Hippocampal formation (tissue), 2 donors: ENCODE measurements at regions not wholly inside any gene's neighbourhood (a gene's known extent, or its start where the extent isn't known, plus 50 kb on each side); places are given as distances from the start of the nearest gene placed in this dataset.

Experiments used
- DNase-seq, 2 donors: peaks; one replicate each; lab custom pipeline; 2025; lab: John Stamatoyannopoulos, UW

DNA sequence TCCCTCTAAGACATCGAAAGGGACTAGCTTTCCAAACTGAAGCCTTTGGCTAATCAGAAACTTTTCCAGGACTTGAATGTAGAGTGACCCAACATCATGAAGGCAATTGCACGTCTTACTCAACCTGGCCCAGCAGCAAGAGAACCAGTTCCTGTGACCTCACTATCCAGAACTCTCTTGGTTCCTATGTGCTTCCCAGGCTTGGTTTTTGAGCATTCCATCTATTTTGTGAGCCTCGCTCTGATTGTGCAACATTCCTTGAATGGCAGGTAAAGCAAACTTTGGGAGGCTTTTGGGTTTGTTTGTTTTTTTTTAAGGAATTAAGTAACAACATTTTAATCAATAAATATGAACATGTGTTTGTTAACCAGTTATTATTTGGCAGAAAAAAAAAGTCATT, 183.6 kb upstream of the EGLN3 start:
- no peak for DNase-seq

DNA sequence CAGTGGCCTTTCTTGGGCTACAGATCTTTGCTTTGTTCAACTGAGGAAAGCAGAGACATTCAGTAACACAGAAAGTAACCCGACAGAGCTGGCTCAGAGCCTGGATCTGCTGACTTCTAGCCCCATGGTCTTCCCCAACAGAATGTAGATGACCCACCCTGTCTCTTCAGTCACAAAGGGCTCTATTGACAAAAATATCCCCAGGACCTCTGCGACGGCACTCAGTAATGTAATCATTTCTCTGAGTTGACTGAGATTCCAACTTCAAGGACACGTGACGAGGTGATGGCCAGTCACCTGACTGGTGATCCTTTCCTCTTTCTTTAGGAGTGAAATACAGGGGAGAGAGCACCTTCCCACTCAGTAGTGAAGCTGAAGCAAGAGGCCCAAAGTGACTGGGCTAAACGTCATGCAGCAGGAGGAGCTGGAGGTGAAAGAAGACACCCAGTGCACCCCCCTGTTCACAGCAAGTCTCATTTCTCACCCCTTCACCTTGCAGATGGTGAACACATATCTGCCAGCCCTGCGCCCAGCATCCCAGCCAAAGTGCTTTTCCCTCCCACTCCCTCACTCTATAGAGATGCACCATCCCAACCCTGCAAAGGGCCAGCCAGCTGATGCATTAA, 179.2 kb upstream of the EGLN3 start:
- DNase-seq: no peak

GRCh38 chr14:34128665-34129064, 177.8 kb upstream of the EGLN3 start:
- peak in 1 of 2 donors; percentile 16 for DNase-seq

GRCh38 chr14:34126586-34126985, 175.7 kb upstream of the EGLN3 start:
- no peak for DNase-seq

DNA sequence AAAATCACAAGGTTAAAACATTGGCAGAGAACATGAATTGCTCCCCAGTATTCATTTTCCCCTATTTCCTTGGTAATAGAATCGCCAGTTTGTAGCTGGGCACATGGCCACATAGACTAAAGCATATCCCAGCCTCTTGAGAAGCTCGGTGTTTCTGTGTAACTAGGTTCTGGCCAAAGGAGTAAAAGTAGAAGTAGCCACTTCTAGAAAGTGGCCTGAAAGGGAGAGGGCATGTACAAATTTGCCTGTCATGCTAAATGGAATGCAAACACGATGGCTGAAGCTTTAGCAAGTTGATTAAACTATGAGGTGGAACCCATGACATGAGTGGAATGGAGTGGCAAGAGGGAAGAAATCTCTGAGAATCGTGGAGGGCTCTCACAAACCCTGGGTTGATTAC, 173.7 kb upstream of the EGLN3 start:
- no peak for DNase-seq

DNA sequence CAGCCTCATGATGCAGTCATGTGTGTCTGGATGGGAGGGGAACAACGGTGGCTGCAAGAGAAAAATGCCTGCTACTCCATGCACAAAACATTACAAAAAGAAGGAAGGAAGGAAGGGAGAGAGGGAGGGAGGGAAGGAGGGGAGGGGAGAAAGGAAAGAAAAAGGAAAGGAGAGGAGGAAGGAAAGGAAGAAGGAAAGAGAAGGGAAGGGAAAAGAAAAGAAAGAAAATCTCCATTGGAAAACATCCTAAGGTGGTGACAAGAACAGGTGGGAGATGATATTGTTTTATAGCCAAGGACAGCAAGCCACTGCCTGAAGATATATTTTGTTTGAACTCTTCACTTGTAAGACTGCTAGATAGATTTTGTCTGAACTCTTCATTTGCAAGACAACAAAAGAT, 171.8 kb upstream of the EGLN3 start:
- DNase-seq: no peak

DNA sequence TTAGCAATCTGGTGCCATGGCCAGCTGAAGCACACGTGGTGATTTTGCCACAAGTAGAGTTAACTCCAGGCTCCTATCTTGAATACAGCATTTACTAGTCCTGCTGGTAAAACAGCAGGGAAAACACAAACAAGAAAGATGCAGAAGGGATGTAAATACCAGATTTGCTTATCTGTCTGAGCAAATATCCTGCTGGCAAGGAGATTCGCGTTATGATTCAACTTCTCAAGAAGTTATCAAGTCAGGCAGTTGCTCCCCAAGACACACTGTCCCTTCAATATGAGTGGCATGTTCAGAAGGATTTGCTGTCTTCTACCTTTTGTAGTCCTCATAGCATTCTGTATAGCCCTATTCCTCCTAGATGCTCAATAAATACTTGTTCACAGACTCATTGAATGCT, 171.2 kb upstream of the EGLN3 start:
- DNase-seq: no peak

GRCh38 chr14:34120185-34120977, 169.5 kb upstream of the EGLN3 start:
- no peak for DNase-seq

- DNase-seq: no peak
Measured at GRCh38 chr14:34119107-34119858, 168.4 kb upstream of the EGLN3 start.

DNA sequence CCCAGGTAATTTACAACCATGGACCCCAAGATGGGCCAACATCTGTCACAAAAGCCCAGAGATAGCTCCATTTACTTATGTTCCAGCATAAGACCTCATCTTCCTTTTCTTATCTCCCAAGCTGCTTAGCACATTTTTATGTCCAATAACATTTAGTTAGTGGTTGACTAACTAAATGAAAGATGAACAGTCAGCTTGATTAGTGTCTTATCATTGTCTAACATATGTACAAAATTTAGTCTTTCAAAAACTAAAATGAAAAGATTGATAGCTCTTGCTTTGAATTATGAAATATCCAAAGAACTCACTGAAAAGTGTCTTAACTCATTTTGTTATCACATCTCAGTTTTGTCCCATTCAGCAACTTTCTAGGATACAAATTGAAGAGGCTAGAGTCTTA, 163.1 kb upstream of the EGLN3 start:
- no peak for DNase-seq

- DNase-seq: no peak
Measured at GRCh38 chr14:34113005-34113511, 162.2 kb upstream of the EGLN3 start.

DNA sequence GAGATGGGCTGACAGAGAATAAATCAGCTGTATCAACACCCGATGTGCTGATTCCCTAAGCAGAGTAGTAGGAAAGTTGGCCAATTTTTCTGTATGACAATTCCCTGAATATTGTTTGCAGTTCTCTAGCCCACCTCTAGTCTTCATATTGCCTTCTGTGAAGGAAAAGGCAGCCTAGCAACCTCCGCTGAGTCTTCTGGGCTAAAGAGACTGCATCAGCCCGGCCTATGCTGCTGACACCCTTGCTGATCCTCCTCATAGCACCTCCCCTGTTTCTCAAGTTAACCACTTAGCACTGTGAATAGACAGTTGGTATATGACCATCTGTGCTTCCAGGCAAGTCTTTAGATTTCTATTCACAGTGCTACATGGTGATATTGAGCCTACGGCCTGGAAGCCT, 161.1 kb upstream of the EGLN3 start:
- no peak for DNase-seq

GRCh38 chr14:34111505-34111904, 160.6 kb upstream of the EGLN3 start:
- no peak for DNase-seq

- no peak for DNase-seq
Measured at GRCh38 chr14:34110531-34110930, 159.7 kb upstream of the EGLN3 start.

- DNase-seq: no peak
Measured at GRCh38 chr14:34107441-34107840, 156.6 kb upstream of the EGLN3 start.

DNA sequence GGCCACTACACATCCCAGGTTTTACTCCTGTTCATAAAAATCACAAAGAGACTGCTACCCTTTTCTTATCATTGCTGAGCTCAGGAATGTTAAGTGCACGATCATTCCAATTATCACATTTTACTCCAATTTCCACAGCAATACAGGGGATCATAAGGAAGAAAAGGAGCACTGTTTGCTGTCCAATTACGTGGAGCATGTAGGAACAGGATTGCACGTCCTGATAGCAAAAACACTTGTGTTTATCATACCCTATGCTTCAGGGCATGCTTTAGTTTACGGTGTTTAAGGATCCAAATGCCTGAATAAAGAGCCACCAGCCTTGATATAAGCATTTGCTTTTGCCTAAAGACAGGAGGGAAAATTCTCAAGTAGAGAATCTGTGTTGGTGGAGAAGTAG, 155.4 kb upstream of the EGLN3 start:
- DNase-seq: no peak

DNA sequence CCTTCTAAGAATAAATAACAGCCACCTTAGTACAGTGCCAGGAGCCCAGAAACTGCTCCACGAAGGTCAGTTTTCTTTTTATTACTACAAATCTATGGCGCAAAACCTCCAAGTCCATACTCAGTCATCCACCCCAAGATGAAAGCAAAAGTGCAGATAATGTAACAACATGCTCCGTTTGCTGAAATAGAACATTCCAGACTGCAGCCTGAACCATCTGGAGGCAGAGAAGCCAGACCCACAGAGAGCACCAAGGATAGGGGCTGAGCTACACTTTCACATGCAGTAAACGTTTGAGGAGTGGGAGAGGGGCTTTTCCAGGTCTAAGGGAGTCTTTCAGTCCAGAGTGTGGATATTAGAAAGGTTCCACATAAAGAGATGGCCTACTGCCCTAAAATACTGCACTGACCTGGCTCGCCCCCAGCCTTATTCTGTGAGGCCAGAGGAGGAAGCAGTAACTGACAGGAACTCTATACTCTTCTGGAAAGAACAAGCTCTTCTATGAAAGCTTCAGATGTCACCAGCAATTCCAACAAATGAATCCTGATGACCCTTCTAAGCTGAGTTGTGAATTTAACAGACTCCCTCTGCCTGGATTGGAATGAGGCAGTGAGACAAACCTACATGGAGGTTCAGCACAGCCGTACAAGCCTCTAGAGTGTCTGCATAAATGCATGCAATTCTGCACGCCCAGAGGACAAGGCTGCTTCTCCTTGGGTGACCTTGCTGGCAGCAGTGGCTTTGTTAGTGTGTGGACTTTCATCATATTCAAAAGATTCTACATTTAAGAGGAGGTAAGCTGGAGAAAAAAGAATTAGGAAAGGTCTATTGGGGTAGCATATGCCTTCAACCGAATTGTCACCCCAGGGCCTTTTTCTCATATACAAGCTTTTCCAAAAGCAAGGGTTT, 153.9 kb upstream of the EGLN3 start:
- no peak for DNase-seq

- DNase-seq: no peak
Measured at GRCh38 chr14:34103176-34103575, 152.3 kb upstream of the EGLN3 start.

DNA sequence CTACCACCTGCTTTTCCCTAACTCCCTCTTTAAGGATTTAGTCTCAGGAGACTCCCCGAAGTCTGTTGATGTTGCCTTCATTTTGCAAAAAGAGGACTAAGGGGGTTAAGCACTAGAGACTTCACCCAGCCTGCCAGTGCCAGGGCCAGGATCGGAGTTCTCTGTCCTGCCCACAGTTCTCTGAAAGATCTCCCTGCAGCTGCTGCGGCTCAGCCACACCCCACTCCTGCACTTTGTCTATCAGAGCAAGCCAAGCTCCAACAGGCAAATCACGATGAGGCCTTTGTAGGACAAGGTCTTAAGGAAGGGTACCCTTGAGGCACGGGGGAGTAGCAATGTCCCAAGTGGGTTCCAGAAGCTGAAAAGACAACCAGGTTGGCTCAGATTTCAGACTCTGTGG, 148.8 kb upstream of the EGLN3 start:
- no peak for DNase-seq

DNA sequence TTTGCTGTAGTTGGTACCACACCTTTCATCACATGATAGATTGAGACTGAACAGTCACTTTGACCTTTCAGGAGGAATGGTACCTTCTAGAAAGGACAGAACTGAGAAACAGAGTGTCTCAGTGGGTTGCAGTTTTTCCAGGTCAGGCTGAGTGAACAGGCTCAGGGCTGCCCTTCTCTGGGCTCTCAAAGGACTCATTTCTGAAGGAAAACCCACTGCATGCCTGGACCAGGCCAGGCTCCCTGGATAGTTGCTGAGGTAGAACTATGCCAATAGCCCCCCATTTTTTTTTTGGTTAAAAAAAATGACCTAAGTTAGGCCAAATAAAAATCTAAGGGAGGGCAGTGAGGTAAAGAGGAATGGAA, 148.1 kb upstream of the EGLN3 start:
- no peak for DNase-seq

DNA sequence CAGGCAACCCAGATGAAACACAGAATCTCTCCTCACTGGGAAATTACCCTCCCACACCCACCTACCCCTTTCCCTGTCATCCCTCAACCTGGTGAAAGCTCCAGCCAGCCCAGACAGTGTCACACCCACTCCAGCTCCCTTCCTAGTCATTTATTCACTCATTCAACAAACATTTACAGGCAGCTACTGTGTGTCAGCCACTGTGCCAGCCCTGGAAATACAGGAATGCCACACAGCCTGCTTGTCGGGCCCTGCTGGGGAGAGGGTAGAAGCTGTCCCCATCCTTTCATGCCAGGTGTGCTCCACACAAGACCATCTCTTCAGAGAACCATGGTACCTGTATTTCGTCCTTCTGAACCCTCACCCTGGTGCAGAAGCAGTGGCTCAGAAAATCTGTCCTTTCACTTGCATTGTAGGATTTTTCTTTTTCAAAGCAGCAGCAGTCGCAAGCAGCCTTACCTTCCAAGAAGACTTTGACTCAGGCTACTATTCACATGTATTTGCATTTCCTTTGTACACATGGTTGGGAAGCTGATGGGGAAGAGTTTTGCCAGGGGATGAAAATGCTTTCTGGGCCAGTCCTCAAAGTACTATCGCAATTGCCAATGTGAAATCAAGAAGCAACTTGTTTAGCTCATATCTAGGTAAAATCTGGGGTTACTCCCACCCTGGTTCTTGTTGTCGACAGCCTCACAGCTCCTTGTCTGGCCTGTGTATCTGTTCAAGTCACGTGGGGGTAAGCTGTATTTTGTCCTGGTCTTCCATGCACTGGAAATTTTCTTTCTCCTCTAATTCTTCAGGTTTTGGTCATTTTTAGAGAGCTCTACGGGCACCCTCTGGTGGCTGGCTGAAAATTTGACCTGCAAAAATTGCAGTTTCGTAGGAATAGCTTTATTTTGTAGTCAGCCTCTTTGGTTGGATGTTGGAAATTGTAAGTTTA, 147.4 kb upstream of the EGLN3 start:
- peak; percentile 45 to 68 for DNase-seq
